ENCODE measurements at regions not wholly inside any gene's neighbourhood (a gene's known extent, or its start where the extent isn't known, plus 50 kb on each side); places are given as distances from the start of the nearest gene placed in this dataset.
A peak's percentile ranks its signal among the peaks of the same experiment; 100 is the strongest.

- 0 out of 2 replicates have a peak, but pooled peaks have one; percentile 30 for TF ChIP-seq MAX (IDR thresholded peaks at IDR 0.05; ENCODE audit: low read depth, low read length)
- TF ChIP-seq POLR2A (IDR thresholded peaks at IDR 0.05; ENCODE audit: extremely low read depth, insufficient read length) = no peak
- no peak for TF ChIP-seq MYC (IDR thresholded peaks at IDR 0.05; ENCODE audit: low read depth, low read length)
- TF ChIP-seq, protein P1, sequence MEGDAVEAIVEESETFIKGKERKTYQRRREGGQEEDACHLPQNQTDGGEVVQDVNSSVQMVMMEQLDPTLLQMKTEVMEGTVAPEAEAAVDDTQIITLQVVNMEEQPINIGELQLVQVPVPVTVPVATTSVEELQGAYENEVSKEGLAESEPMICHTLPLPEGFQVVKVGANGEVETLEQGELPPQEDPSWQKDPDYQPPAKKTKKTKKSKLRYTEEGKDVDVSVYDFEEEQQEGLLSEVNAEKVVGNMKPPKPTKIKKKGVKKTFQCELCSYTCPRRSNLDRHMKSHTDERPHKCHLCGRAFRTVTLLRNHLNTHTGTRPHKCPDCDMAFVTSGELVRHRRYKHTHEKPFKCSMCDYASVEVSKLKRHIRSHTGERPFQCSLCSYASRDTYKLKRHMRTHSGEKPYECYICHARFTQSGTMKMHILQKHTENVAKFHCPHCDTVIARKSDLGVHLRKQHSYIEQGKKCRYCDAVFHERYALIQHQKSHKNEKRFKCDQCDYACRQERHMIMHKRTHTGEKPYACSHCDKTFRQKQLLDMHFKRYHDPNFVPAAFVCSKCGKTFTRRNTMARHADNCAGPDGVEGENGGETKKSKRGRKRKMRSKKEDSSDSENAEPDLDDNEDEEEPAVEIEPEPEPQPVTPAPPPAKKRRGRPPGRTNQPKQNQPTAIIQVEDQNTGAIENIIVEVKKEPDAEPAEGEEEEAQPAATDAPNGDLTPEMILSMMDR (IDR thresholded peaks at IDR 0.05; ENCODE audit: low read depth, low read length) = no peak
- H3K4me3 ChIP-seq (ENCODE audit: low read depth, low read length) = no peak overlapping the region
- DNase-seq (ENCODE audit: low read depth) = no peak
Observed at GRCh38 chr6:151679081-151679480, 128.4 kb upstream of the ESR1 start.

DNA sequence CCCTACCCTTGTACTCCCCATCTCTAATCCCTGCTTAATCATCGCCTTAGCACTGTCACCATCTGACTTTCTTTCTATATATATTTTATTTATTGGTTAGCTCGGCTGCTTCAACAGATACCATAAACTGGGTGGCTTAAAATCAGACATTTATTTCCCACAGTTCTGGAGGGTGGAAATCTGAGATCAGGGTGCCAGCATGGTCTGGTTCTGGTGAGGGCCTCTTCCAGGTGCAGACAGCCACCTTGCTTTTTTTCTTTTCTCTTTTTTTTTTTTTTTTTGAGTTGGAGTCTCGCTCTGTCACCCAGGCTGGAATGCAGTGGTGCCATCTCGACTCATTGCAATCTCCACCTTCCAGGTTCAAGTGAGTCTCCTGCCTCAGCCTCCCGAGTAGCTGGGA lies 127.5 kb upstream of the ESR1 start:
- DNase-seq (ENCODE audit: low read depth) = no peak
- TF ChIP-seq, protein P1 (IDR thresholded peaks at IDR 0.05; ENCODE audit: low read depth, low read length) = no peak

GRCh38 chr6:151680846-151681432 lies 126.5 kb upstream of the ESR1 start:
- DNase-seq (ENCODE audit: low read depth) = no peak
- TF ChIP-seq POLR2A (IDR thresholded peaks at IDR 0.05; ENCODE audit: extremely low read depth, insufficient read length) (no peak), MYC (IDR thresholded peaks at IDR 0.05; ENCODE audit: low read depth, low read length) (no peak), MAX (IDR thresholded peaks at IDR 0.05; ENCODE audit: low read depth, low read length) (no peak)
- TF ChIP-seq, protein P1 (IDR thresholded peaks at IDR 0.05; ENCODE audit: low read depth, low read length) = no peak
- H3K4me3 ChIP-seq (ENCODE audit: low read depth, low read length) = no peak overlapping the region

More for the DNA sequence above, 127.5 kb upstream of the ESR1 start:
- no peak overlapping the region for H3K4me3 ChIP-seq (ENCODE audit: low read depth, low read length)

- DNase-seq (ENCODE audit: low read depth) = no peak
- H3K4me3 ChIP-seq (ENCODE audit: low read depth, low read length) = no peak overlapping the region
- no peak for TF ChIP-seq MYC (IDR thresholded peaks at IDR 0.05; ENCODE audit: low read depth, low read length)
- TF ChIP-seq MAX (IDR thresholded peaks at IDR 0.05; ENCODE audit: low read depth, low read length) = no peak
- no peak for TF ChIP-seq POLR2A (IDR thresholded peaks at IDR 0.05; ENCODE audit: extremely low read depth, insufficient read length)
- TF ChIP-seq, protein P1 (IDR thresholded peaks at IDR 0.05; ENCODE audit: low read depth, low read length) = no peak
Observed at GRCh38 chr6:151681433-151682059, 125.9 kb upstream of the ESR1 start.

GRCh38 chr6:151682251-151682650 lies 125.2 kb upstream of the ESR1 start:
- DNase-seq (ENCODE audit: low read depth) = no peak
- TF ChIP-seq MYC (IDR thresholded peaks at IDR 0.05; ENCODE audit: low read depth, low read length) = no peak
- no peak for TF ChIP-seq MAX (IDR thresholded peaks at IDR 0.05; ENCODE audit: low read depth, low read length)
- TF ChIP-seq, protein P1 (IDR thresholded peaks at IDR 0.05; ENCODE audit: low read depth, low read length) = no peak
- TF ChIP-seq POLR2A (IDR thresholded peaks at IDR 0.05; ENCODE audit: extremely low read depth, insufficient read length) = no peak
- H3K4me3 ChIP-seq (ENCODE audit: low read depth, low read length) = no peak overlapping the region

All from NB4 (cell line).